NCI-H2196 treated with DMSO at 0.1 percent for 48 hours (cell line): ENCODE measurements at regions not wholly inside any gene's neighbourhood (a gene's known extent, or its start where the extent isn't known, plus 50 kb on each side); places are given as distances from the start of the nearest gene placed in this dataset.

Experiments used
- DNase-seq: peaks from one replicate; lab custom pipeline; 2025; ENCODE audit not compliant: unreplicated experiment; lab: John Stamatoyannopoulos, UW

- no peak for DNase-seq
These were observed 396.5 kb downstream of the SMOC2 start for GRCh38 chr6:168837254-168838036.

GRCh38 chr6:168835991-168836390 lies 395.0 kb downstream of the SMOC2 start:
- no peak for DNase-seq

GRCh38 chr6:168834801-168835200 lies 393.8 kb downstream of the SMOC2 start:
- DNase-seq = no peak

GRCh38 chr6:168834042-168834587 lies 393.1 kb downstream of the SMOC2 start:
- DNase-seq = no peak

- DNase-seq = no peak
These were observed 387.8 kb downstream of the SMOC2 start for GRCh38 chr6:168828800-168829199.

DNA sequence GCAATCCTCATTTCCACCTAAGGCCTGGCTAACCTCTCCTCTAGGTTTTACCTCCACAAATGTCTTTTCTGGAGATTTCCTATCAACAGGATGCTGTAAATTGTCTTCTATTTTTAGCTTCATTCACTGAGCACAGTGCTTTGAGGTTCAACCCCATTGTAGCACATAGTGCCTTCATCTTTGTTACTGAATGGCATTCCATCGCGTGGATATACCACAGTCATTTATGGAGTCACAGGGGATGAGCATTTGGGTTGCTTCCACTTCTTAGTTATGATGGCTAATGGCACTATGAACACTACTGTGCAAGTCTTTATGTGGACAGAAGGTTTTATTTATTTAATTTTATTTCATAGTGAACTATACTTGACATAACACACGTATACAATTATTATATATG lies 387.1 kb downstream of the SMOC2 start:
- DNase-seq = no peak

DNA sequence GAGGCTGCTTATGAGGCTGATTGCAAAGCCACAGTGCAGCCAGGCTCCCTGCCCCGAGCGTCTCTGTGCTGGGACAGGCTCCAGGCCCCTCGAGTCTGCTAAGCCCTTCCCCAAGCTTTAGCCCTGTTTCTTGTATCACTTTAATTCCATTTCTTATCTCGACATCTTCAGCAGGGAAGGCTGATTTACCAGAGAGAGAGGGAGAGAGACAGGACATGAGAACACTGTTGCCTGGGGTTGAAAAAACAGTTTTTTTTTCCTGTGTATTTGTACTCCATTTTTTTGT lies 386.5 kb downstream of the SMOC2 start:
- no peak for DNase-seq

DNA sequence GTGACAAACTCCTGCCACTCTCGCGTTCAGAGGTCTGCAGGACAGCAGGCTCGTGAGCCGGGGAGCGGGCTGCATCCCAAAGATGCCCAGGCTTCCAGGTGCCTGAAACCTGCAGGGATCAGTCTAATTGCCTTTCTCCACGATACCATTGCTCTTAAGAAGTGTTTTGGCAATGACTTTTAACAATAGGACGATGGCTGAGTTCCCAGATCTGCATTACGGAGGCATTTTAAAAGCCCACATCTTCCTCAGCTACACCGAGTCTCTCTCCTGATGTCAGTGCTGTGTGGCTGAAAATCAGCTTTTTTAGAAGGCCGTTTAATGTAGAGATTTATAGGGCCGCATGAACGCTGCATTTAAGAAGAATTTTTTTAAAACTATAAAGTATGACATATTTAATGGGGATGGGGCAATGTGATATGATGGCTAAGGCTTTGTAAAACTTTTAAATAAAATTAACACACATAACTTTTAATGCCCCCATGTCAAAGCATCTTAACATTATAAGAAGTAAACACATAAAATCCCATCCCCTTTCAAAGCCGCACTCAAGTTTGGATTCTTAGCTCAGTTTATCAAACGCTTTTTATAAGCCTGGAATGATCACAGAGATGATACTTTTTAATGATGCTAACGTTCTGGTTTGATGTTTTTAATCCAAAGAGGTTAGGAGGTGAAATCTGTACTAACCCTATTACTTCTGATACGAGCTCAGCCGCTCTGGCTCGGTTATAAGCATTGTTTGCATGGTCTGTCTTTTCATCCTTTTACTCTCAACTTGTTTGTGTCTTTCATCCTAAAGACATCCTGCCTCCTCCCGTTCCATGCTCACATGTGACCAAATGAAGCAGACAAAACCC lies 386.0 kb downstream of the SMOC2 start:
- no peak for DNase-seq

DNA sequence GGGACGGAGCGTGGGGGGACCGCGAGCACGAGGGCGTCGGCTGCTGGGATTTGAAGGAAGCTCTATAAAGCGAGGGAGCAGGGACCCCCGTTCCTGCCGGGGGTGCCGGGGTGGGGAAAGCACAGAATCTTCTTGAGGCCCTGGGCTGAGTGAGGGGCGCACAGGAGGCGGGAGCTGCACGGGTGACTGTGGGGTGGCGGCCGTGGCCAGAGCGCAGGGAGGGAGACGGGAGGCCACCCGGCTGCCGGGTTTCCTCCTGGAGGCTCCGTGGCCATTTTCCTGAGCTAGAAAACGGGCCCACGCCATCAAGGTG lies 385.1 kb downstream of the SMOC2 start:
- no peak for DNase-seq

- no peak for DNase-seq
These were observed 384.5 kb downstream of the SMOC2 start for GRCh38 chr6:168825226-168826077.

DNA sequence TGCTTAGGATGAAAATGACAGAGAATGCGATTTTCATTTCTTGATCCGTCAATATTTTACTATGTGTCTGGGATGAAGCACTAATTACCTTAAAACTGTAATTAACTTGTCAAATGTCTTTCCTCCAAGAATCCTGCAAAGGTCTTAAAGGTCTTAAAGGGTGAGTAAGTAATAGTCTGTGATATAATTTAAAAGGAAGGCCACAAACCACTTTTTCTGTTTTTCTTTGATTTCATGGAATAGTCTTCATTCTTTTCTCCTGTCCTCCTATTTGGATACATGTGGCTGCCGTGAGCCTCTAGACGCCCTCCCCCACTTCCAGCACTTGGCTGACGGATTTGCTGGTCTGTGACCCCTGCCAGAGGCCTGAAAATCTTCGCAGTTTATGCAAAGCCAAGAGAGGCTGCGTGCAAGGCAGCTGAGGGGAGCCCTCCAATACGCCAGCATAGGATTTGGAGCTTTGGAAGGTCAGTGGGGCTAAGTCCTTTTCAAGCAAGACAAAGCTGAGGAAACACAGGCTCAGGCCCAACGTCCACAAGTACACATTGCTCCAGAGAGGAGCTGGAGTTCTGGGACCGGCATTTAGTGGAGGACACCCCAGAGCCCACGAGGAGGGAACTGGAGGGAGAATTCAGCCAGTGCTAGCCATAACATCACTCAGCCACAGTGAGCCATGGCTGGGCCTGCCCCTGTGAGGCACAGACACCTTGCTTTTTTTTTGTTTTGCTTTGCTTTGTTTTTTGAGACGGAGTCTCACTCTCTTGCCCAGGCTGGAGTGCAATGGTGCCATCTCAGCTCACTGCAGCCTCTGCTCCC lies 382.6 kb downstream of the SMOC2 start:
- DNase-seq = no peak

DNA sequence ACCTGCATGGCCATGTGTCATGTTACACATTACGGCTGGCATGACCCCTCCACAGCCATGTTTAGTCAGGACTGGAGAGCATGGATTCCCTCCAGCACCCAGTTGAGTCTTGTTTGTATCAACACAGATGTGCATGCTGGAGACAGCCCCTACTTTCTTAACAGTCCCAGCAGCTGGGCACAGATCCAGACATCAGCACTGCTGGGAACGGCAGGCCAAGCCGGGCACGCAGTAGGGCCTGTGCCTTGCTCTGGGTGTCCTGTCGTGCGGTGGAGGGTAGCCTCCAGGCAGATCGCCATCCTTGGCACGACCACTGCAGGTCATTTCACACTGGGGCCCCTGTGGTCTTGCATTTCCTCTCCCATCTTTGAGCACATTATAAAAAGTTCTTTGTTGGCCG lies 381.4 kb downstream of the SMOC2 start:
- no peak for DNase-seq

DNA sequence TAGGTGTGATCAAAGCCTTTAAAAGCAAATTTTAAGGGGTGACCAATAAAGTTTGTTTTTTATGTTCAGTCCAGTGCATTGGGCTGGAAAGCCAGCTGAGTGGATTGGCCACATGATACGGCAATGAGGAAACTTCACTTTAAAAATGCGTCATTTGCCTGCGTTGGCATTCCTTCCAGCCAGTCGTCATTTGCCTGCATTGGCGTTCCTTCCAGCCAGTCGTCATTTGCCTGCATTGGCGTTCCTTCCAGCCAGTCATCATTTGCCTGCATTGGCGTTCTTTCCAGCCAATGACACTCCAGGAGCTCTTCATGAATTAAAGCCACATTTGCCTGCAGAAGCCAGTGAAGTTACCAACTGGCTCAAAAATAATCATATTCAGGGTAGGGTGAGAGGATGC lies 378.6 kb downstream of the SMOC2 start:
- DNase-seq = no peak

DNA sequence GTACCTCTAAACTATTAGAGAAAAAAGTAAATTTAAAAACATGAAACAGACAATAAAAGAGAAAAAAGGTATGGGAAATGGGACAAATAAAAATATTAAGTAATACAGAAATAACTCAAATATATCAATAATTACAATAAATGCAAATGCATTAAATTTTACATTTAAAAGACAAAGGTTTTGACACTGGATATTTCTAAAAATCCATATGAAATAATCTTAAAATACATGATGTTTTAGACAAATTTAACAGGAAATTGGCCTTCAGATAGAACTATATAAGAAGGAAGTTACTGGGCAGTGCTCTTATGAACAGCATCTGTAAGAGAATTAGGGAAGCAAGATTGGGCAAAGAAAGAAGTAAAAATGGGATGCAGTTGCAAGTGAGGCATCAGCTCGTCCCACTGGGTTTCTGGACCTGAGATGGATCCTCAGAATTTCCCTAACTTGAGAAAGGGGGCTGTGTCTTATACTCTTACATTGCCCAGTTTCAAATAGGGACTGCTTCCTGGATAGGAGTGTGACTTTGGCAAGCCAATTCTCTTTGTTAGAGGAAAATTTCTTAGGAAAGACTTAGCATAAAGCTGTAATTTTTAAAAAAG lies 376.7 kb downstream of the SMOC2 start:
- DNase-seq = no peak

- no peak for DNase-seq
These were observed 374.2 kb downstream of the SMOC2 start for GRCh38 chr6:168815229-168815628.

DNA sequence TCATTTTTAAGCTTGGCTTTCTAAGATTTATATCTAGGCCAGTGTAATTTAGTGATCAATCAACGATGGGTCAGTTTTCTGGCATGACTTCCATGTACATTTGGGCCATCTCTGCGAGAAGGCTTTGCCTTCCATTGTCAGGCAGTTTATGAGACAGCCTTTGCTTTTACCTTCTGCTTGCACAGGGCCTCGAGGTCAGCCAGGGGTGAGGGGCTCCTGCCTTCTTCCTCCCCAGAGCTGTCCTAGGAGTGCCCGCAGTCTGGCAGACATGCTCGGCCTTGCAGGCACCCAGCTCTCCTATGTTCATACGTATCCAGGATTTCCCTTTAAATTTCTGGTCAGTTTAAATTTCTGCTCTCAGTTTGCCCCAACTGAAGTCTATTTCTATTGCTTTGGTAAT lies 367.2 kb downstream of the SMOC2 start:
- no peak for DNase-seq

- DNase-seq = no peak
These were observed 363.3 kb downstream of the SMOC2 start for GRCh38 chr6:168804331-168804730.

- no peak for DNase-seq
These were observed 362.9 kb downstream of the SMOC2 start for GRCh38 chr6:168803874-168804273.

DNA sequence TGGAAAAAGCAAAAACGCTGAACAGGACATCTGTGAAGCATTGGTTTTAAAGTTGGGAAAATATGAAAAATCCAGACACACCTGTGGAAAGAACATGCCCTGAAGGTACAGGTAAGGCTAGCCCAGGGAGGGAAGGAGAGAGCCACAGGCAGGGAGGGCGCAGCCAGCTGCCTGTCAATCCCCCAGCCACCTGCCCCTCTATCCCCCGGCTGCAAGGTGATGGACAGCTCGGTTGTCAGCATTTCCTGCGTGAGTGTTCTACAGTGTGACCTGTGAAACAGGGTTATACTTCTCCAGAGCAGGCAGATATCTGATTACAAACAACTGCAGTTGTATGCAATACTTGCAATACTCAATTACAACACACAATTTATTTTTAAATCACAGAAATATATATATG lies 358.1 kb downstream of the SMOC2 start:
- DNase-seq = no peak

DNA sequence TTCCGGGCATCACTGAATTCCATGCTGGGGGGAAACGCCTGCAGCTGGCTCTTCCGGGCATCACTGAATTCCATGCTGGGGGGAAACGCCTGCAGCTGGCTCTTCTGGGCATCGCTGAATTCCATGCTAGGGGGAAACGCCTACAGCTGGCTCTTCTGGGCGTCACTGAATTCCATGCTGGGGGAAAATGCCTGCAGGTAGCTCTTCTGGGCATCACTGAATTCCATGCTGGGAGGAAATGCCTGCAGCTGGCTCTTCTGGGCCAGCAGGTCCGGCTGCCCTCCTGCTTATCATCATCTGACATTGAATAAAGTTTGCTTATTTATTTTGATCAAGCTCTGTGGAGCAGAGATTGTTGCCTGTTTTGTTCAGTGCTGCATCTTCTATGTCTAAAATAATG lies 355.1 kb downstream of the SMOC2 start:
- no peak for DNase-seq
